GM12891 (cell line): ENCODE measurements at regions not wholly inside any gene's neighbourhood (a gene's known extent, or its start where the extent isn't known, plus 50 kb on each side); places are given as distances from the start of the nearest gene placed in this dataset.

Experiments
- PAX5 ChIP-seq: IDR thresholded peaks from 2 replicates; pipeline ENCODE4 v1.6.1; 2011; ENCODE audit warnings: low read length, moderate library complexity, mild to moderate bottlenecking; ENCODE audit not compliant: insufficient read depth, severe bottlenecking
- POLR2A ChIP-seq: IDR thresholded peaks from 2 replicates; pipeline ENCODE4 v1.6.1; 2011; ENCODE audit warnings: low read depth, low read length, control low read depth
- POLR2AphosphoS5 ChIP-seq: IDR thresholded peaks from 2 replicates; pipeline ENCODE4 v1.6.1; 2011; ENCODE audit warnings: low read depth, low read length, control low read depth
- SPI1 ChIP-seq: IDR thresholded peaks from 2 replicates; pipeline ENCODE4 v1.6.1; 2011; ENCODE audit warnings: low read depth, low read length, control low read depth
- TAF1 ChIP-seq: IDR thresholded peaks from 2 replicates; pipeline ENCODE4 v1.6.1; 2011; ENCODE audit warnings: low read depth, low read length, control low read depth

GRCh38 chr5:23367874-23368273 is 139.5 kb upstream of the PRDM9 start:
- no peak for TF ChIP-seq POLR2AphosphoS5
- TF ChIP-seq POLR2A = no peak
- no peak for TF ChIP-seq TAF1
- TF ChIP-seq SPI1 = no peak
- TF ChIP-seq PAX5 = no peak
